Lower lobe of right lung (tissue), 2 donors: ENCODE measurements at regions not wholly inside any gene's neighbourhood (a gene's known extent, or its start where the extent isn't known, plus 50 kb on each side); places are given as distances from the start of the nearest gene placed in this dataset.
"Not testable (repeated sequence)": the region's sequence is repeated elsewhere in the genome, so short reads cannot be mapped to it uniquely, and the experiment has no call there.

Experiments used
- ATAC-seq, 2 donors: fragments of 200-7000 bp; cut with Tn5 transposase; one replicate each; pipeline ENCODE4 v1.9.1; 2020 to 2022; ENCODE audit warnings: mild to moderate bottlenecking in 2 of 2, moderate library complexity in 2 of 2
- DNase-seq: peaks from one replicate; pipeline ENCODE4 v3.0.0-alpha.2; 2020
- H3K27ac ChIP-seq: fragments of 200-600 bp; one replicate; pipeline ENCODE4 v1.8.0; 2022
- H3K27me3 ChIP-seq: fragments of 200-600 bp; one replicate; pipeline ENCODE4 v1.8.0; 2022; ENCODE audit warnings: low read depth
- H3K36me3 ChIP-seq: fragments of 200-600 bp; one replicate; pipeline ENCODE4 v1.8.0; 2022; ENCODE audit warnings: mild to moderate bottlenecking
- H3K4me1 ChIP-seq: fragments of 200-600 bp; one replicate; pipeline ENCODE4 v1.8.0; 2022
- H3K4me3 ChIP-seq: fragments of 200-600 bp; one replicate; pipeline ENCODE4 v1.8.0; 2022; ENCODE audit warnings: mild to moderate bottlenecking
- H3K9me3 ChIP-seq: fragments of 200-600 bp; one replicate; pipeline ENCODE4 v1.8.0; 2022
- intact Hi-C: fragments of 100-400 bp; cut with DNase I; formaldehyde crosslinking; loops from one replicate; pipeline ENCODE4 v1.11.0; 2022
- TF ChIP-seq, protein P1 (sequence below): fragments of 200-600 bp; IDR thresholded peaks from one replicate; pipeline ENCODE4 v1.8.0; 2022; ENCODE audit warnings: antibody characterized with exemption, mild to moderate bottlenecking
- donor health status: DM: no; HTN: yes; CAD: no; lungs with severe emphysema.

DNA sequence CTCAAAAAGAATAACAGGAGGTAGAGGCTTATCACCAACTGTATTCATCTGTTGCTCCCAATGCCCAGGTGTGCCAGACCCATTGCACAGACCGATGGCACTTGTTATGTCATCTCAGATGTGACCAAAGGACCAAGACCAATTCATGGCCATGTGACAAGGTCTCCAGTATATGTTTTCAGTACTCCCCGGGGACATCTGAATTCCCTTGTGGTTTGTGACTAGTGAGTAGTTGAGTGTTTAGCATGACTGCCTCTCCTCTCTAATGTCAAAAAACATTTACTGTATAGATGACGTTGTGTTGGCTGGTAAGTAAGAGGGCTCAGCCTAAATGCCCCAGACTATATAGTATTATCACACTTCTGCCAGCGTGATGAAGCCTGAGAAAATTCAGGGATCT lies 202.1 kb upstream of the SMIM30 start:
- no peak overlapping the region for H3K4me3 ChIP-seq
- H3K4me1 ChIP-seq: no peaks in the 10 kb centered on the region
- H3K27ac ChIP-seq: no peak overlapping the region
- intact Hi-C loops: no loop called here
- no peaks in the 10 kb centered on the region for H3K27me3 ChIP-seq
- no peaks in the 10 kb centered on the region for H3K9me3 ChIP-seq
- ATAC-seq (no peak), DNase-seq (no peak)
- H3K36me3 ChIP-seq: no peaks in the 10 kb centered on the region
- TF ChIP-seq, protein P1, sequence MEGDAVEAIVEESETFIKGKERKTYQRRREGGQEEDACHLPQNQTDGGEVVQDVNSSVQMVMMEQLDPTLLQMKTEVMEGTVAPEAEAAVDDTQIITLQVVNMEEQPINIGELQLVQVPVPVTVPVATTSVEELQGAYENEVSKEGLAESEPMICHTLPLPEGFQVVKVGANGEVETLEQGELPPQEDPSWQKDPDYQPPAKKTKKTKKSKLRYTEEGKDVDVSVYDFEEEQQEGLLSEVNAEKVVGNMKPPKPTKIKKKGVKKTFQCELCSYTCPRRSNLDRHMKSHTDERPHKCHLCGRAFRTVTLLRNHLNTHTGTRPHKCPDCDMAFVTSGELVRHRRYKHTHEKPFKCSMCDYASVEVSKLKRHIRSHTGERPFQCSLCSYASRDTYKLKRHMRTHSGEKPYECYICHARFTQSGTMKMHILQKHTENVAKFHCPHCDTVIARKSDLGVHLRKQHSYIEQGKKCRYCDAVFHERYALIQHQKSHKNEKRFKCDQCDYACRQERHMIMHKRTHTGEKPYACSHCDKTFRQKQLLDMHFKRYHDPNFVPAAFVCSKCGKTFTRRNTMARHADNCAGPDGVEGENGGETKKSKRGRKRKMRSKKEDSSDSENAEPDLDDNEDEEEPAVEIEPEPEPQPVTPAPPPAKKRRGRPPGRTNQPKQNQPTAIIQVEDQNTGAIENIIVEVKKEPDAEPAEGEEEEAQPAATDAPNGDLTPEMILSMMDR: no peak

DNA sequence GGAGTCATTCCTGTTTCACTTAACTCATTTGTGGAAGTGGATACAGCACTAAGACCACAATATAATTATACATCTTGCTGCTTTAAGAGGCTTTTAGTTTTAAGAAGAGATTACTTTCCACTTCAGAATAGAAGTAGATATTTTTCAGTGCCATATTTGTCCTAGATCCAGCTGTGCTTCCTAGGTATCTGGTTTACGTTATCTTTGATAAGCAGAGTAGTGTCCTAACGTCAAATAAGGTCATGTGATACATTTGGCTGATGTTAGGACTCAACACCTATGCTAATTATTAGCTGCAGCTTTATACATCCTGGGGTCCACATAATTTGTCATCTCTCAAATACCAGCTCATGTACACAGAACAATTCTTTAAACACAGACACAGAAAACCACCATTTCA lies 196.2 kb upstream of the SMIM30 start:
- no peak for DNase-seq
- intact Hi-C loops: no loop called here

DNA sequence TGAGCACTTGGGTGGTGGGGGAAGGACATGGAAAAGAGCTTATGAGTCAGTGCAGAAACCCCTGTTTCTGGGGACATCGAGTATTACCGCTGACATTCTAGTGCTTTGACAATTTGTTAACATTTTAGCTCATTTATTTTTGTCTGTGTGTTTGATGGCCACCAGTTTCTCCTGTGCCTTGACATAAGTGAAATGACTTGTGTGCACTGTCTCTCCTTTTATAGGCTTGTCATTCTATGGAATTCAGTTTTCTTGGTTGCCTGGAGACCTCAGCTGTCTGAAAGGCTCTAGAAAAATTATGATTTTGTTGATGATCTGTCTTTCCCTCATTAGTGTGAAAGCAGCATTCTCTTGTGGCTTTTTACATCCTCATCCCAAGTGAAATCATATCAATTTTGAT lies 190.0 kb upstream of the SMIM30 start:
- Histone ChIP-seq H3K9me3 (no peaks in the 10 kb centered on the region), H3K27me3 (no peaks in the 10 kb centered on the region), H3K36me3 (no peaks in the 10 kb centered on the region), H3K27ac (no peak overlapping the region), H3K4me1 (no peaks in the 10 kb centered on the region), H3K4me3 (no peak overlapping the region)
- no peak for ATAC-seq
- intact Hi-C loops: no loop called here
- TF ChIP-seq, protein P1: no peak
- no peak for DNase-seq

More for the DNA sequence above, 196.2 kb upstream of the SMIM30 start:
- Histone ChIP-seq H3K4me3 (no peak overlapping the region), H3K36me3 (no peaks in the 10 kb centered on the region), H3K9me3 (no peaks in the 10 kb centered on the region), H3K4me1 (no peaks in the 10 kb centered on the region), H3K27ac (no peak overlapping the region), H3K27me3 (no peaks in the 10 kb centered on the region)
- TF ChIP-seq, protein P1: no peak
- ATAC-seq: no peak

DNA sequence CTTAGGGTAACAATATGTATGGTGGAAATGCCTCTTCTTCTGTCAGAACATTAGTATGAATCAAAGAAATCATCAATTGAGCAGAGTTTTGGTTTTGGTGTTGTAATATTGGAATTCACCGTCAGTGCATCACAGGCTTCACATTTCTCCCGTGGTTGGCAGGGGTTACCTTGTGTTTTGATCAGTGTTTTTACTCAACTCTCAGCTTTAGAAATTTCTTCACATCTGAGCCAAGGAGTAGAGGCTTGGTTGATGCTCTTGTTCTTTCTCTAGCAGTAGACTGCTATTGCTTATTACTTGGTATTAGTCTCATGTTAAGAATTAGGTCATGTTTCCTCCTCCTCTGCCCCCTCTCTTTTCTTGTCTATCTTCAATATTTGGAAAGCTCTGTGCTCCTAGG lies 188.8 kb upstream of the SMIM30 start:
- DNase-seq (no peak), ATAC-seq (no peak)
- intact Hi-C loops: no loop called here
- TF ChIP-seq, protein P1: no peak
- H3K4me1 ChIP-seq: no peaks in the 10 kb centered on the region
- H3K4me3 ChIP-seq: no peak overlapping the region
- no peak overlapping the region for H3K27ac ChIP-seq
- H3K27me3 ChIP-seq: no peaks in the 10 kb centered on the region
- no peaks in the 10 kb centered on the region for H3K36me3 ChIP-seq
- H3K9me3 ChIP-seq: no peaks in the 10 kb centered on the region

DNA sequence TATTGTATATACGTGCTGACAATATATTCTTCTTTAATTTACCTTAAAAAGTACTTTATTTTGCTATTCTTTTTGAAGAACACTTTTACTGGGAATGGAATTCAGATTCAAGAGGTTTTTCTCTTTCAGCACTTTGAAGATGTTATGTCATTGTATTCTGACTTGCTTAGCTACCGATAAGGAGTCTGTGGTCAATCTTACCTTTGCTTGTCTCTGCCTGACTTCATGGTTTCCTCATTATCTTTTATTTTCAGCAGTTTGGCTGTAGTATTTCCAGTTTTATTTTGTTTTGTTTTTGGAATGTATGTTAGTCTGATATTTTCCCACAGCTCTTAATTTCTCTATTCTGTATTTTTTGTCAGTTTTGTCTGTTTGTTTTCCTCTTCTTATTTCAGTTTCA lies 187.9 kb upstream of the SMIM30 start:
- Histone ChIP-seq H3K27ac (no peak overlapping the region), H3K4me3 (no peak overlapping the region), H3K36me3 (no peaks in the 10 kb centered on the region), H3K4me1 (no peaks in the 10 kb centered on the region), H3K27me3 (no peaks in the 10 kb centered on the region), H3K9me3 (no peaks in the 10 kb centered on the region)
- TF ChIP-seq, protein P1: no peak
- intact Hi-C loops: no loop called here
- ATAC-seq (no peak), DNase-seq (no peak)

DNA sequence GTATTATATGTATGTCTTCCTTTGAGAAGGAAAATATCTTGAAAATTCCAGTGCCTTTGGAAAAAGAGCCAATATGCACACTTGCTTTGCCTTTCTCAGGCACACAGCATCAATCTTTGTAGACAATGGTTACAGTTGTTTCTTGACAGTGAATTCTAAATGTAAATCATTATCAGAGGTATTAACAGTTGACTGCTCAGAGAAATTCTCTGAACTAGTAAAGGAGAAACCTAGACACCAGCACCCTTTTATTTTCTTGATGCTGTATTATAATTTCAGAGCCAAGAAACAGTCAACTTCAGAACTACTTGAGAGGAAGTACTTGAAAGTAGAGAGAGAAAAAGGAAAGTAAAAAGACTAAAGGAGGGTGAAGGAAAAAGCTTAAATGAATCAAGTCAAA lies 185.8 kb upstream of the SMIM30 start:
- H3K4me1 ChIP-seq: no peaks in the 10 kb centered on the region
- no peaks in the 10 kb centered on the region for H3K9me3 ChIP-seq
- TF ChIP-seq, protein P1: no peak
- no peak for ATAC-seq
- H3K27me3 ChIP-seq: no peaks in the 10 kb centered on the region
- H3K36me3 ChIP-seq: no peaks in the 10 kb centered on the region
- DNase-seq: no peak
- no peak overlapping the region for H3K27ac ChIP-seq
- no peak overlapping the region for H3K4me3 ChIP-seq
- intact Hi-C loops: no loop called here

DNA sequence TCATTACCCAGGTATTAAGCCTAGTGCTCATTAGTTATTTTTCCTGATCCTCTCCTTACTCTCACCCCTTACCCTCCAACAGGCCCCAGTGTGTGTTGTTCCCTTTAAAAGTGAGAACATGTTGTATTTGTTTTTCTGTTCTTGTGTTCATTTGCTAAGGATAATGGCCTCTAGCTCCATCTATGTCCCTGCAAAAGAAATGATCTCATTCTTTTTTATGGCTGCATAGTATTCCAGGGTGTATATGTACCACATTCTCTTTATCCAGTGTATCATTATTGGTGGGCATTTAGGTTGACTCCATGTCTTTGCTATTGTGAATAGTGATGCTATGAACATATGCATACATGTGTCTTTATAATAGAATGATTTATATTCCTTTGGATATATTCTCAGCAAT lies 185.0 kb upstream of the SMIM30 start:
- intact Hi-C loops, ATAC-seq: not testable (repeated sequence)

More for the DNA sequence above, 185.0 kb upstream of the SMIM30 start:
- H3K27me3 ChIP-seq, DNase-seq, H3K36me3 ChIP-seq, H3K4me3 ChIP-seq, H3K27ac ChIP-seq, H3K9me3 ChIP-seq, H3K4me1 ChIP-seq: not testable (repeated sequence)
